GM19328 (cell line): ENCODE measurements at regions not wholly inside any gene's neighbourhood (a gene's known extent, or its start where the extent isn't known, plus 50 kb on each side); places are given as distances from the start of the nearest gene placed in this dataset.

Experiments
- ATAC-seq: cut with Tn5 transposase; IDR thresholded peaks from one replicate; pipeline ENCODE4 v1.9.1; 2021; ENCODE audit warnings: mild to moderate bottlenecking, moderate library complexity; ENCODE audit not compliant: unreplicated experiment

GRCh38 chr6:47118611-47119010 is 76.5 kb upstream of the ADGRF1 start:
- no peak for ATAC-seq

- ATAC-seq = no peak
These were observed 75.2 kb upstream of the ADGRF1 start for GRCh38 chr6:47117314-47117713.

- no peak for ATAC-seq
These were observed 74.5 kb upstream of the ADGRF1 start for GRCh38 chr6:47116606-47117005.

GRCh38 chr6:47116086-47116485 is 74.0 kb upstream of the ADGRF1 start:
- no peak for ATAC-seq

- ATAC-seq = no peak
These were observed 72.3 kb upstream of the ADGRF1 start for GRCh38 chr6:47114460-47114859.

- ATAC-seq = no peak
These were observed 70.2 kb upstream of the ADGRF1 start for GRCh38 chr6:47112317-47112716.

GRCh38 chr6:47111685-47112084 is 69.6 kb upstream of the ADGRF1 start:
- ATAC-seq = no peak

- no peak for ATAC-seq
These were observed 67.1 kb upstream of the ADGRF1 start for GRCh38 chr6:47109281-47109680.

- no peak for ATAC-seq
These were observed 64.6 kb upstream of the ADGRF1 start for GRCh38 chr6:47106721-47107197.

- no peak for ATAC-seq
These were observed 64.1 kb upstream of the ADGRF1 start for GRCh38 chr6:47106216-47106615.

- no peak for ATAC-seq
These were observed 63.5 kb upstream of the ADGRF1 start for GRCh38 chr6:47105469-47106178.

- ATAC-seq = no peak
These were observed 61.8 kb upstream of the ADGRF1 start for GRCh38 chr6:47103931-47104330.

- no peak for ATAC-seq
These were observed 60.2 kb upstream of the ADGRF1 start for GRCh38 chr6:47102331-47102730.

- ATAC-seq = no peak
These were observed 56.5 kb upstream of the ADGRF1 start for GRCh38 chr6:47098570-47098993.

- peak; percentile 91 for ATAC-seq
These were observed 55.2 kb upstream of the ADGRF1 start for GRCh38 chr6:47097092-47097945.

- ATAC-seq = no peak
These were observed 54.2 kb upstream of the ADGRF1 start for GRCh38 chr6:47096211-47096895.

GRCh38 chr6:47094241-47094925 is 52.3 kb upstream of the ADGRF1 start:
- no peak for ATAC-seq

GRCh38 chr6:47093169-47093568 is 51.0 kb upstream of the ADGRF1 start:
- no peak for ATAC-seq

- no peak for ATAC-seq
These were observed 49.9 kb upstream of the ADGRF1 start for GRCh38 chr6:47091886-47092668.
